Activated CD4-positive, alpha-beta T cell treated with anti-CD3 and anti-CD28 coated beads for 36 hours (primary cell): ENCODE measurements at regions not wholly inside any gene's neighbourhood (a gene's known extent, or its start where the extent isn't known, plus 50 kb on each side); places are given as distances from the start of the nearest gene placed in this dataset.

ENCODE experiments used
- ATAC-seq: fragments of 200-7000 bp; cut with Tn5 transposase; one replicate; pipeline ENCODE4 v1.10.0; 2021; ENCODE audit warnings: mild to moderate bottlenecking, moderate library complexity
- CTCF ChIA-PET: fragments of 350-600 bp; sonication (Branson Sonifier 250); formaldehyde crosslinking; loops from one replicate; lab custom pipeline; 2021; ENCODE audit warnings: antibody characterized with exemption; lab: Charles Lee
- POLR2A ChIA-PET: fragments of 350-600 bp; sonication (Branson Sonifier 250); formaldehyde crosslinking; loops from one replicate; lab custom pipeline; 2021; ENCODE audit warnings: antibody characterized with exemption, inconsistent platforms; lab: Charles Lee
- DNase-seq: peaks from one replicate; pipeline ENCODE4 v3.0.0-alpha.2; 2020
- H3K27ac Mint-ChIP-seq: one replicate; pipeline ENCODE4 v1.8.0; 2021; ENCODE audit warnings: mixed read lengths
- H3K27me3 Mint-ChIP-seq: one replicate; pipeline ENCODE4 v1.8.0; 2021; ENCODE audit warnings: mixed read lengths
- H3K36me3 Mint-ChIP-seq: one replicate; pipeline ENCODE4 v1.8.0; 2021; ENCODE audit warnings: low read depth, mixed read lengths
- H3K4me1 Mint-ChIP-seq: one replicate; pipeline ENCODE4 v1.8.0; 2021; ENCODE audit warnings: mixed read lengths
- H3K4me3 Mint-ChIP-seq: one replicate; pipeline ENCODE4 v1.8.0; 2021; ENCODE audit warnings: mild to moderate bottlenecking, moderate library complexity, mixed read lengths
- H3K9me3 Mint-ChIP-seq: one replicate; pipeline ENCODE4 v1.8.0; 2021; ENCODE audit warnings: low read depth, mixed read lengths
- intact Hi-C, 2 experiments: fragments of 100-400 bp; cut with DNase I in 1 of 2; cut with micrococcal nuclease in 1 of 2; formaldehyde crosslinking; loops; one replicate each; pipeline versions ENCODE4 v1.14.2 to v1.15.1; 2022 to 2024; cut with DNase I, micrococcal nuclease

GRCh38 chr21:17900281-17900989, 81.3 kb upstream of the C21orf91 start:
- ChIA-PET CTCF (interaction anchor here (0.9 to 1.3 kb wide), 2 partner anchors 25 to 35 kb away, joined by 3 to 4 read pairs; no protein-coding TSS in a partner anchor), POLR2A (no interaction called here)
- H3K36me3 Mint-ChIP-seq = no peaks in the 10 kb centered on the region
- H3K9me3 Mint-ChIP-seq = peaks cover 10% of the 10 kb centered on the region
- intact Hi-C loops = loop anchor here in 1 of 2 experiments (5.0 to 10.0 kb wide), 2 partner anchors 118 to 516 kb away; no protein-coding TSS in a partner anchor
- no peaks in the 10 kb centered on the region for H3K27me3 Mint-ChIP-seq
- H3K4me3 Mint-ChIP-seq = no peak overlapping the region
- peaks cover 4% of the 10 kb centered on the region for H3K4me1 Mint-ChIP-seq
- ATAC-seq = no peak
- DNase-seq = peak; percentile 25
- no peak overlapping the region for H3K27ac Mint-ChIP-seq

DNA sequence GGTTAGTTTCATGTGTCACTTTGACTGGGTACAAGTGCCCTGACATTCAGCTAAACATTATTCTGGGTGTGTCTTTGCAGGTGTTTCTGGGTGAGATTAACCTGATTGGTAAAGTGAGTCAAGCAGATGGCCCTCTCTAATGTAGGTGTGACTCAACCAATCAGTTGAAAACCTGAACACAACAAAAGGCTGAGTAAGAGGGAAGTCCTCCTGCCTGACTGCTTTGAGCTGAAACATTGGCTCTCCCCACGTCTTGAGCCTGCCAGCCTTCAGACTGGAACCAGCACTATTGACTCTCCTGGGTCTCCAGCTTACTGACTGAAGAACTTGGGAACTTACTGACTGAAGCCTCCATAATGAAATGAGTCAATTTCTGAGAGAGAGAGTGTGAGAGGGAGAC, 70.0 kb upstream of the C21orf91 start:
- CTCF ChIA-PET = no interaction called here
- ATAC-seq (no peak), DNase-seq (no peak)
- H3K27me3 Mint-ChIP-seq = no peaks in the 10 kb centered on the region
- intact Hi-C loops = no loop called here
- no peaks in the 10 kb centered on the region for H3K9me3 Mint-ChIP-seq
- POLR2A ChIA-PET = no interaction called here
- H3K4me3 Mint-ChIP-seq = no peak overlapping the region
- H3K27ac Mint-ChIP-seq = no peak overlapping the region
- no peaks in the 10 kb centered on the region for H3K4me1 Mint-ChIP-seq
- no peaks in the 10 kb centered on the region for H3K36me3 Mint-ChIP-seq

DNA sequence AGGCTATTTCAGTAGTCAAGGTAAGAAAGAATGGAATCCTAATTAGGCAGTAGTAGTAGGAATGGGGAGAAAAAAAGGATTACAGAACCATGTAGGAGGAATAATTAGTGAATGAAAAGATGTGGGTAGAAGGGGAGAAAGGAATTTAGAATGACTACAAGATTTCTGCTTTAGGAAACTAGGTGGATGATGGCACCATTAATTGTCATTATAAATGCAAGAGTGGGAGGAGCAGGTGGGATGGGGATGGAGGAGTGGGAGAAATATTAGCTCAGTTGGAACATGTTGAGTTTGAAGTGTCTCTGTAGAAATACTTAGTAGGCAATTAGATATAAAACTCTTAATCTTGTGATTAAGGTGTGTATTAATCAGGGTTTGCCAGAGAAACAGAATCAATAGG, 50.0 kb upstream of the C21orf91 start:
- DNase-seq (no peak), ATAC-seq (no peak)
- ChIA-PET CTCF (interaction anchor here (0.8 kb wide), 1 partner anchor 166 kb away, joined by 4 read pairs; no protein-coding TSS in a partner anchor), POLR2A (no interaction called here)
- Mint-ChIP-seq H3K4me1 (no peaks in the 10 kb centered on the region), H3K4me3 (no peak overlapping the region), H3K9me3 (no peaks in the 10 kb centered on the region), H3K27me3 (no peaks in the 10 kb centered on the region), H3K36me3 (no peaks in the 10 kb centered on the region), H3K27ac (no peak overlapping the region)
- intact Hi-C loops = no loop called here
